Astrocyte of the spinal cord (primary cell): ENCODE measurements at regions not wholly inside any gene's neighbourhood (a gene's known extent, or its start where the extent isn't known, plus 50 kb on each side); places are given as distances from the start of the nearest gene placed in this dataset.

Experiments used
- DNase-seq: peaks from one replicate; pipeline ENCODE4 v3.0.0; 2011; ENCODE audit warnings: low read depth, low spot score
- H3K4me3 ChIP-seq: 2 replicates; pipeline ENCODE4 v1.5.1; 2011; ENCODE audit warnings: low read depth, mild to moderate bottlenecking, low read length, moderate library complexity
- CTCF ChIP-seq: IDR thresholded peaks from 2 replicates; pipeline ENCODE4 v1.5.1; 2012; ENCODE audit warnings: low read depth, mild to moderate bottlenecking, low read length, inconsistent platforms
- in situ Hi-C: cut with HindIII; loops from 2 replicates; pipeline ENCODE4 v1.10.0; 2017; ENCODE audit warnings: low sequenced_read_pairs

- in situ Hi-C loops: no loop called here
- TF ChIP-seq CTCF: no peak
- DNase-seq: peak; percentile 2
- H3K4me3 ChIP-seq: no peak overlapping the region
These were observed 184.3 kb upstream of the MBL2 start for GRCh38 chr10:52956861-52957260.

GRCh38 chr10:52956461-52956860 lies 183.9 kb upstream of the MBL2 start:
- no peak overlapping the region for H3K4me3 ChIP-seq
- no peak for DNase-seq
- in situ Hi-C loops: no loop called here
- no peak for TF ChIP-seq CTCF

GRCh38 chr10:52955337-52955736 lies 182.8 kb upstream of the MBL2 start:
- no peak overlapping the region for H3K4me3 ChIP-seq
- DNase-seq: no peak
- TF ChIP-seq CTCF: no peak
- in situ Hi-C loops: no loop called here

- no peak for TF ChIP-seq CTCF
These were observed 181.8 kb upstream of the MBL2 start for GRCh38 chr10:52954407-52954806.

GRCh38 chr10:52952391-52953055 lies 179.9 kb upstream of the MBL2 start:
- no peak for TF ChIP-seq CTCF
- DNase-seq: peak; percentile 5
- no peak overlapping the region for H3K4me3 ChIP-seq
- in situ Hi-C loops: no loop called here

More at GRCh38 chr10:52954407-52954806, 181.8 kb upstream of the MBL2 start:
- in situ Hi-C loops: no loop called here
- no peak for DNase-seq
- H3K4me3 ChIP-seq: no peak overlapping the region

- peak; percentile 39 for TF ChIP-seq CTCF
- DNase-seq: peak; percentile 43
- in situ Hi-C loops: no loop called here
- no peak overlapping the region for H3K4me3 ChIP-seq
These were observed 179.2 kb upstream of the MBL2 start for GRCh38 chr10:52951824-52952223.
